ENCODE measurements at regions not wholly inside any gene's neighbourhood (a gene's known extent, or its start where the extent isn't known, plus 50 kb on each side); places are given as distances from the start of the nearest gene placed in this dataset.
"Not testable (repeated sequence)": the region's sequence is repeated elsewhere in the genome, so short reads cannot be mapped to it uniquely, and the experiment has no call there.

DNA sequence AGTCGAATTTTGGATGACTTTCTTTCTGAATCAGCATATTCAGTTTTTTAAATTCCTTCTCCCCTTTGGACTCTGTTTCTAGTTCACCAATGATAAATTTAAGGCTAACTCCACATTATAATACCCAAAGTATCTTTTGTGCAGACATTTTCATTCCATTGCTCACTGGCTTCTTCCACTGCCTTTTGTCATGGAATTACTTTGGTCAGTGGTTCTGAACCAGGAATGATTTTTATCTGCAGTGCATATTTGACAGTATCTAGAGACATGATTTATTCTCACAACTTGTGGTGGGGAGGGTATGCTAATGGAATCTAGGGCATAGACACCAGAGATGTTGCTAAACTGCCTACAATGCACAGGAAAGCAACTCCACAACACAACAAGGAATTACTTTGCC is 234.4 kb upstream of the PRKD1 start:
- DNase-seq = no peak

DNA sequence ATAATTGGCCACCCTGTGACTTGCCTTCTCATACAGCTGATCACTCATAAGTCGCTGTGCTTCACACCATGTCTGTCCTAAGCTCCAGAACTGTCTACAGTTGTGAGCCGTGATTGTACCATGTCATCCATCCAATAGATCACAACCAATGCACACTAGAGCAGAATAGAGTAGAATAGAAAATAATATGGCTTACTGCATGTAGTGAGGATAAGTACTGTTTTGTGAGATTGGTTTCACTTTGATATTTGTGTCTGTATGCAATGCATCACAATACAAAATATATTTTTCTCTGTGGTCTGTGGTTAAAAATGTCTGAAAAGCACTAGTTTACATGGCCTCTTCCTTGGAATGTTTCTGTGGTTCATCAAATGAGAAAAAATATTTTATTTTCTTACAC is 237.6 kb upstream of the PRKD1 start:
- DNase-seq = no peak

DNA sequence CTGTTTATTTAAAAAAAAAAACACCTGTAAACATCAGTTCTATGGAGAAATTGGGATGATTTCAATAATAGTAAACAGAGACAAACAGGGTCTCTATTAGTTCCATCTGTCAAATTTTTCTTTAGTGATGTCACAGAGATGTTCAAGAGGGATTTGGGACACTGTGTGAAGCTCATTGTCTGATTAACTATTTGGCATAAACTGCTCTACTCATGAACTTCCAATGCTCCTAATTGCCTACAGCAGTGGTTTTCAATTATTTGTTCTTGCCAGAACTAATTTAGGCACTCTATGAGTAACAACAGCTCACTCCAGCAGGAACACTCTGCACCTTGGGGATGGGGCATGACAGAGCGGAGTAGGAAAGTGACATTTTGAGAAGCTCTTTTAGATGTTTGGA is 250.1 kb upstream of the PRKD1 start:
- DNase-seq = no peak

DNA sequence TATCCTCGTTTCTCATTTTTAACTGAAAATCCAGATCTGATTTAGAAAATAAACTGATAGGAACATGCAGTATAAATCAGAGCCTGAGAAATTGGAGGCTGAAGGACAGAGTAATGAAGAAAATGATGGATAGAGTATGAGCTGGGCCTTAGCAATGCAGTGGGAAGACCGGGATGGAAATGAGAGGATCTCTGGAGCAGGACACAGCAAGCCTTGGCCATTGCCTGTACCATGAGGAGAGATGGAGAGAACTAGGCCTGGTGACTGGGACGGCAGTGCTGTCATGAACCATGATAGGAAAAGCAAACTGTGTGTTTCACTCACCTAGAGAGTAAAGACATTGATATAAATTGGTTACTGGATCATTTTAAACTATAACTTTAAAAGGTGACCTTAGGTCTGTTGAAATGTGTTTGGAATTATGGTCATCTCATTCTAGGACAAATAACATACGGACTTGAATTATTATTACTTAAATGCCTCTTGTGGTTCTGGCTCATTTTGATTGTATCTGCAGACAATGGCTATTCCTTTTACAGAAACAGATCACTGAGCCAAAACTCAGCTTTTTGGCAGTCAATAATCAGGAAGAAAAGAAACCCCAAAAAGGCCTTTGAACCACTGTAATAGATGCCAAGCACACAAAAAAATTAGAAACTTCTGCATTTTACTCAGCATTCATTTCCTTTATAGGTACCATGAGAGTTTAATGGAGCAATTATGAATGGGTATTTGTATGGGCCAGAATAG is 251.9 kb upstream of the PRKD1 start:
- no peak for DNase-seq

DNA sequence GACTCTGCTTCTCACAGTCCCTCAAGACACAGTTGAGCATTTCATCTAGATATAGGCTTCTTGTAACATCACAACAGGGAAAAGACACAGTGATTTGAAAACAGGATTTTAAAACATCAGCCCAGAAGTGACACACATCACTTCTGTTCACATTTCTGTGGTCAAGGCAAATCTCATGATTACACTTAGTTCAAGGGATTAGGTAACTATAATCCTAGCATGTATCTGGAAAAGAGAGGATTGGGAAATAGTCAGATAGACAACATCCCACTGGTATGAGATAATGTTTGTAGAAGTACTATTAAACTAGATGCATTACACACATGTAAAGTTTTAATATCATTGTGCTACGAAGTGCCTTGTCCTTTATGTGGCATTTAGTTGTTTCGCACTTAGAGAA is 252.6 kb upstream of the PRKD1 start:
- DNase-seq = no peak

DNA sequence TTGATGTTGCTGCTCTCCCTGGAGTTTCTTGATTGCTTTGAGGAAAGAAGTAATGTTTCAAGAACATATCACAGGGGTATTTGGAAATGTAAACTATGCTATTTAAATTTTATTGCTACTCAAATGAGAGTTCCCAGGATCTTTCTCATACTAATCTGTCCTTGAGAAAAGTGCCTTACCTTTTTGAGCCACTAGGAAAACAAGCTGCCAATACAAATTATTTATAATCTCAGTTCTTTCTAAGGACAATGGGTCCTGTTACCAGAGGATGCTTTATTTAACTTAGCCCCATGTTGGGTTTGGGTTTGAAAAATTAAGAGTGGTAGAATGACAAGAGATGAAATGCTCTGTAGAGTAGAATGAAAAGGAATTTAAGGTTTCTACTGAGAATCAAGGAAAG is 258.2 kb upstream of the PRKD1 start:
- no peak for DNase-seq

DNA sequence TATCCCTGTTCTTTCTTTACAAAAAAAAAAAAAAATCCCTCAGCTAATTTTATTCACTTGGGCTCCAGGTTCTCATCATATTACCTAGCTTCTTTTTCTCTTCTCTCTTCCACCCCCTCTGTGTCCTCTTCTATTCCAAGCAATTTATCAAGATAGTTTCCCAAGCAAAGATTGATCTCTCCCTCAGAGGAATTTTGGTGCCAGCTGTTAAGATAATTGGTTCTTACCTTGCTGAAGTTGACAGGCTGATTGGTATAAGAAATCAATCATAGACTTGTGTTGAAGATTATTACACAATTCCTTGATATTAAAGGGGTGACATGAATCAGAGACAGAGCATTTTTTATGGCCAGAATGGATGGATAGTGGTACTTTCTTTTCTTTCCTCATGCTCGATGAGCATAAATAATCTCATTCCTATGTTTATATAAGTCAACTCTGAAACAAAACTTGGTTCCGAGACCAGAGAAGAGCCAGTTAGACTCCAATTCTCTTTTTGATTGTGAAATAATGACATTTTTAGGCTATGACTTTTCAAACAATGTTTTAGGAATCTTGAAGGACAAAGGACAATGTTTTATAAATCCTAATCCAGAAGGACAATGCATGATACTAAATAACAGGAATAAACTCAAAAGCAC is 264.1 kb upstream of the PRKD1 start:
- no peak for DNase-seq

DNA sequence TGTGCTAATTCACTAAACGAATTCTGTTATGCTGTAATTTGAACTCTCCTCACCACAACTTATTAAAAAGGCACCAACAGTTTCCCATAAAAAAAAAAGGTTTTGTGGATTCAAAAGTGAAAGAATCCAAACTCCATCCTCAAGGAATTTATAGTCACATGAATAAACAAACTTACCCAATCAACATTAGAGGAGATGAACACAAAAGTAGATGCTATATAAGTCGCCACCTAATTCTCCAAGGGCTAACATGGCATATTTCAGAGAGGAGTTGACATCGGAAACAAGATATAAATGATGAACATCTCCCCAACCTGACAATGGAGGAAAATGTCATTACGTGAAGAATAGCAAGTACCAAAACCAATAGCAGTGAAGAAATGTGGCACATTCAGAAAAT is 265.5 kb upstream of the PRKD1 start:
- DNase-seq = no peak

DNA sequence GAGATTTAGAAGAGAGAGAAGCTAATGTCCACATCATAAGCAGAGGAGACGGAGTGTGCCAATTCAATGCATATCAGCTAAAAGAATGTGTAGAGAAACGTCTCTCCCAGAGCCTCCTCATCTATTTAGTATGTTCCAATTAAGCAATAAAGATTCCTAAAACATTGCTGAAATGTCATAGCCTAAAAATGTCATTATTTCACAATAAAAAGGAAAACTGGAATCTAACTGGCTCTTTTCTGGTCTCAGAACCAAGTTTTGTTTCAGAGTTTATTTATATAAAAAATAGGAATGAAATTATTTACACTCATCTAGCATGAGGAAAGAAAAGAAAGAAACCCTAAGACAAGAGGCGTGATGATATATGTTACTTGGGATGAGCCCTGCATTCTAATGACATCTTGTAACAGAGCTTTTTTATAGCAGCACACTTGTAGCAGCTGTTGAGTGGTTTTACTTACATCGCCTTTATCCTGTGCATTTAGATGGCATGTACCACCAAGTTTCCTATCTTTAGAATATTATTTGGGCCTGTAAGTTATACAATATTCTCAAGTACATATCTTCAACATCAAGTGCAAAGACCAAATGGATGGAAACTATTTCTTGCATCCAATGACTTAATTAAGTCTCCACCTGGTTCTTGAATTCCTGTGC is 266.3 kb upstream of the PRKD1 start:
- DNase-seq = no peak

DNA sequence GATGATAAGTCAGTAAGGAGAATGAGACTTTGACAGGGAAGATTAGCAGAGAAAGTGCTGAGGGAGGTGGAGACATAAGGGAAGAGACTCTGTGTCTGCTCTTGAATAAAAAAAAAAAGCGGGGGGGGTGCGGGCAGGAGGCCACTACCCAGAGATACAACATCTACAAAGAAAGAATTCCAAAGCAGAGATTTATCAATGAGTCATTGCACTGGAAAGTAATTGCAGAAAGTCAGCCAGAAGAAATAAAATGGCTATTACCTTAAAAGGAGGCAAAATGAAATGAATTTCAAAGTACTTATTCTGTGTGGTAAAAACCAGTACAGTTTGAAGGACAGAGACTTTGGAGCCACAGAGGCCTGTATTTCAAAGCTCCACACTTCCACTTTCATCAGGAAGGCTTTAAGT is 267.1 kb upstream of the PRKD1 start:
- no peak for DNase-seq

DNA sequence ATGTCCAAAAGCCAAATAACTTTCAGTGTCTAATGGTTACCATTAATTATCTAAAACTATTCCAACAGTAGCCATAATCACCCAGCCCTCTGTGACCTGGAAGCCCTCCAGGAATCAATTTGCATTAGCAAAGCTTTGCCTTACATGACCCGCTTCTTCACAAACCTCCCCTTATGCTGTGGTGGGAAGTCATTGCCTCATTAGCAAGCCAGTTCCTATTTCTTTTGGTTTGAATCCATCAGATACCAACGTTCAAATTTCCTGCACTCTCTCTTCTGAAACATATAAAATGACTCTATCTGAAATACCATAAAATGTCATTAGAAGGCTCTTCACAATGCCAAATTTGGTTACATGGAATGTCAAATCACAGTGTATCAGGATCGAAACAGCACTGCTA is 268.3 kb upstream of the PRKD1 start:
- no peak for DNase-seq

DNA sequence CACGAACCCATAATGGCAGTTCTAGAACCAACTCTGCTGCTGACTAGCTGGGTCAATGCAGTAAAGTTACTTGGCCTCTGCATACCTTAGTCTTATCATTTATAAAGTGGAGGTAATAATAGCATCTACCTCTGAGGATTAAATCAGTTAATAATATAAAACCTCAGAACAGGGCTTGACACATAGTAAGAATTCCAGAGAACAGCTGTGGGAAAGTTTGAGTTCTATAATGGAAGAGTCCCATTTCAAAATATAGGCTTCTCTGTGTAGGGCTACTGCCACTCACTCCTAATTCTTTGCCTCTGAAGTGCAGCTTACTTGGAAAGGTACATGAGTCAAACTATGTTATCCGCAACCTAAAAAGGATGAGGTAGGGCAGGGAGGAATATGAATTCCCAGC is 269.2 kb upstream of the PRKD1 start:
- DNase-seq = no peak

DNA sequence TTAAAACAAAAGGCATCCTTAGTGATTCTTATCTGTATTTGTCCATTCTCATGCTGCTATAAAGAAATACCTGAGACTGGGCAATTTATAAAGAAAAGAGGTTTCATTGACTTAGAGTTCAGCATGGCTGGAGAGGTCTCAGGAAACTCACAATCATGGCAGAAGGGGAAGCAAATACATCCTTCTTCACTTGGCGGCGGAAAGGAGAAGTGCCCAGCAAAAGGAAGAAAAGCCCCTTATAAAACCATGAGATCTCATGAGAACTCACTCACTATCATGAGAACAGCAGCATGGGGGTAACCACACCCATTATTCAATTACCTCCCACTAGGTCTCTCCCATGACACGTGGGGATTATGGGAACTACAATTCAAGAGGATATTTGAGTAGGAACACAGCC is 271.1 kb upstream of the PRKD1 start:
- DNase-seq = not testable (repeated sequence)

DNA sequence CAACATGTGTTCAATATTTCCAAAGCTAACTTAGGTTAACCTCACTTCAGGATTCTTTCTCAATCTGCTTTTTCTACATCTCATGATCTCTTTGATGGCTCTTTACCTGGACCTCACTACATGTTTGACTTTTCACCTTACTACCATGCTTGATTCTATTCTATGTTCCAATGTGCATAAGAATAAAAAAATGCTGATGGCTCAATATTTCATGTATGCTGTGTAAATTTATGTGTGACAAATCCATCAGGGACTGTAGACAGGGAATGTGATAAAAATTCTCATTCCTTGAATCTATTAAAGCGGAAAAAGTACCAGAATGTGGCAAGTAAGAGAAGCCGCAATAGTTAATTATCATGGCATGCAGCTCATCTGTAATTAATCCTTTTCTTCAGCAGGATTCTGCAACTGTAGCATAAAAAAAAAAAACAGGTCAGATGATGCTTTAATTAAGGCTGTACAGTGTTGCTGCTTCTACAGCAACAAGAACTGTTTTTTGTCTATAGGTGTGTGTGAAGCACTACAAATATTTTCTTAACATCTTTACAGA is 276.9 kb upstream of the PRKD1 start:
- DNase-seq = no peak

DNA sequence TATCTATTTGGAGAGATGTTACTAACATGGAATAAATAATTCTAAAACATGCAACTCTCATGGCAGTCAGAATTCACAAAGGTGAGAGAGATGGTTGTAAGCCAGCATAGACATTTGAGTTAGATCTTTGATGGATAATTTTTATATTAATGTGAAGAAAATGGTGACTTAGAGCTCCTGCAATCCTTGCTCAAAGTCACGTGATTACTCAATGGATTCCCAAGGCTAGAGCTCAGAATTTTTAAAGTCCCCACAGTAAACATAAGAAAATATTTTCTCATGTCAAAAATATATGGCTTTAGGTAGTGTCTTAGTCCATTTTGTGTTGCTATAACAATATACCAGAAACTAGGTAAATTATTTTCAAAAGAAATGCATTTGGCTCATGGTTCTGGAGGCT is 281.5 kb upstream of the PRKD1 start:
- DNase-seq = no peak

DNA sequence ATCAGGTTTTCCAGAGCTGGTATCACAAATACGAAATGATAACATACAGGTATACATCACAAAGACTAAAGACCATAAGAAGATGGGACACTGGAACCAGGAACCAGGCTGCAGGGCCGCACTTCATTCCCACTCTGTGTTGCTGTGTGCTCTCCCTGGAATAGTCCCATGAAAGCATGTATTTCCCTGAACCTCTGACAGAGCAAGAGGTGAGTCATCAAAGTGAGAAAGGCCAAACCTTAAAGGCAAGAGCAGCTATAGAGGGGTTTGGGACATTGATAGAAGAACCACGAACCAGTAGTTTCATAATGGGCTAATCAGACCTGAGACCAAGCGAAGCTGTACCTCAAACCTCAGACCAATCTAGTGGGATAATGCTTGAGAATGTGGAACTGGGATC is 283.0 kb upstream of the PRKD1 start:
- no peak for DNase-seq

DNA sequence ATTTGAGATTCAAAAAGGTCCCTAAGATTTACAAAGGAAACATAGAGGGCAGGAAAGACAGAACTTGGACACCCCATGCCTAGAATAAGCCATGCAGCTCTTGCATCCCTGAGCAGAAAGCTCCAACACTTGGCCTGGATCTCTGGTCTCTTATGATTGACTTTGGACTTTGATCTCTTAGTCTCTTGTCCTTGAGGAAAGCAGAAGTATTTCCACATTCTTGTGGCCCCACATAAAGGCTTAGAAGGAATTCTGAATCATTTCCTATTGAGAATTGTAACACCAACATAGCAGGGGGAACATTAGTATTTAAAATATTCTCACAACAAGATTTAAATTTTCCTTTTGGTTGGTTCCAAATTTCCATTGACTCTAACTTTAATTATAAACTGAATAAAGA is 283.7 kb upstream of the PRKD1 start:
- no peak for DNase-seq

DNA sequence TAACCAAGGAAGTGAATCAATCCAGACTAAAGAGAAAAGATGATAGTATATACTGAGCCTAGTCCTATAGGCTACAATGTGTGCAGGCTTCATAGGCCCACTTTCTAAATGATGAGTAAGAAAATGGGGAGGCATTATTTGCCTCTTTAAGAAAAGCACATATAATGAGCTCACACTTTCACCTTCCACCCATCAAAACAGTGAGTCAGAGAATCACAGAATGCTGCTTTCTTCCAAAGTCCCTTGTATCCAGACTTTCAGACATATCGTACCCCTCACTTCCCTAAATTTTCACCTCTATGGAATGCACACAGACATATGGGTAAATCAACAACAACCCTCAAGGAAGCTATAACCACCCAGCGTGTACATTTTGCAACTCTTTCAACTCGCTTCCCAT is 286.4 kb upstream of the PRKD1 start:
- no peak for DNase-seq

DNA sequence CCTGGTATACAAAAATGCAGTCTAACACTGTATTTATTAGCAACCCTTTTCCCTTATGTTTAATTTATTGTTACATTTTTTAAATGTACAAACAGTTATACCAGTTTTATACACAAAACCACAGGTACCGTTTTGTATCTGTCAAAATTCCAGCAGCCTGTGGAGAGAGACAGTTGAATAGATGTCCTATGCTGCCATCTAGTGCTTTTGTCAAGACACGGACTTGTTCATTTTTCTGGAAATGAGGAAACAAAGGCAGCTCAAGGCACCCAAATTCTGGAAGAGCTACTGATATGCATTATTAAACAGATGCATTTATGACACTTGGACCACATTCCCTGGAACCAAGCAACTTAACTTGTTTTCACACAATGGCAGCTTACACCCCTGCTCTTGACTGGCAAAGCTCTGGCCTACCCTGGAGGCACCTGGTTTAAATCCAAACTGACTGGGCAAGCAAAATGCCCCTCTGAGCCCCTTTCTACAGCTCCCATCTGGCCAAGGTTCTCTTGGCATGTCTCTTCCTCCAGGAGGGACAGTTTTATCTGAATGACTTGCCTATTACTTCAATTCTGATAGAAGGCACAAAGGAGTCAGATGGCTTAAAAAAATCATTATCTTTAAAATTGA is 286.9 kb upstream of the PRKD1 start:
- no peak for DNase-seq

DNA sequence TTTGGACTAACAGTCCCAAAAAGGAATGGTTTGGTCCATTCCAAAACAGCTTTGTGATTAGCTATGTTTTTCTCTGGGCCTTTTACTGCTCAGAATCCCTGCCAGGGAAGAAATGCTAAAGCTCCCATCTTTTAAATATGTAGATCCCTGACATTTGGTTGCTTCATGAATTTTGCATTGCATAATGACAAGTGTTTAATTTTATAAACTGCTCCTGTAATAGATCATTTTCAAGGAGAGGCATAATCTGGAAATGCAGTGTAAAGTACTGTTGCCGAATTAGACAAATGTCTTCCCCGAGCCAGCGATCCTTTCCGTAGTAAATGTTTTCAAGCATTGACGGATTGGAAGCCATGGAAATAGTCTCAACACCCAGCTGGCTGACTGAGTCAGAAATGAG is 291.3 kb upstream of the PRKD1 start:
- DNase-seq = no peak

DNA sequence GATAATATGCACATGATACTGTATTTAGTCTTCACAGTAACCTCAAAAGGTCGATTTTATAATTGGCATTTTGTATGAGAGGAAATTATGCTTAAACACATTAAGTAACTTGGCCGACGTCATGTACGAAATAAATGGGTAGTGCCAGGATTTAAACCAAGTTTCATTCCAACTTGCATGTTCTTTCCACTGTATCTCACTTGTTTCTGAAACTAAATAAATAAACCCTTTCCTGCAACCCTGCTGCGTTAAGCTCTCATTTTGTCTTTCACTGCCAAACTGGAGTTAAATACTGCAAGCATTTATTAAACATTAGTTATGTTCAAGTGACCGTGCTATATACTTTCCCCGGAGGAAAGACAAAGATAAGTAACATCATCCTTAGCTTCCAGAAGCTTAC is 293.9 kb upstream of the PRKD1 start:
- DNase-seq = no peak

DNA sequence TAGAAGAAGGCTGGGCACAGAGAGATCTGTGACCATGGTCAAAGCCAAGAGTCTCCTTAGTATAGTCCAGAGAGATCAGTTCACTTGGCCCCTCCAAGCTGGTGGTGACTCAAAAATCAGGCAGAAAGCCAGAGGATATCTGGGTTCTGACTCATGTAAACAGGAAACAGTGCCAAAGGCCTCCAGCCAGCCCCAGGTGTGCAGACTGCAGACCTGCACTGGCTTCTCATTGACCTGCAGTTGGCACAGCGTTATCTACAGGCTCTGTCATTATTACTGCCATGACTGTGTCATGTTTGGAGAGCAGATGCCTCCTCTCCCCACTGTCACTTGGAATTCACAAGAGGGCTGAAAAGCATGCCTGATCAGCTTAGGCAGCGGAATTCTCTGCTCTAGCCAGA is 295.7 kb upstream of the PRKD1 start:
- no peak for DNase-seq

DNA sequence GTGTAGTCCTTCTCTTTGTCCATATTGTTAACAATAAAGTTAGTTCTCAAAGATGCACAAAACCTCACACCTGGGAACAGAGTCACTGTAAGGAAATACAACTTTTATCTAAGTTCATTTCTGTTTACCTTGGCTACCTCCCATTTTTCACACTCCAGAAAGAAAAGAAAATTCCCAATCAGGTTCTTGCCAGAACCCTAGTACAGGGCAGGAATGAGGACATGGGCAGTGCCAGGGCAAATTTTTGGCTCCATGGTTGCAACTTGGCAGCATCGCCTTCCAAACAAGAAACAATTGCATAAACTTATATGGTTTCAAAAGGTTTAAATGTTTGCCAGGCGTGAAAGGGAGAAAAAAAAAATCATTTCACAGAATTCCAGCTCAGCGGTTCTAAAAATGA is 296.3 kb upstream of the PRKD1 start:
- no peak for DNase-seq

DNA sequence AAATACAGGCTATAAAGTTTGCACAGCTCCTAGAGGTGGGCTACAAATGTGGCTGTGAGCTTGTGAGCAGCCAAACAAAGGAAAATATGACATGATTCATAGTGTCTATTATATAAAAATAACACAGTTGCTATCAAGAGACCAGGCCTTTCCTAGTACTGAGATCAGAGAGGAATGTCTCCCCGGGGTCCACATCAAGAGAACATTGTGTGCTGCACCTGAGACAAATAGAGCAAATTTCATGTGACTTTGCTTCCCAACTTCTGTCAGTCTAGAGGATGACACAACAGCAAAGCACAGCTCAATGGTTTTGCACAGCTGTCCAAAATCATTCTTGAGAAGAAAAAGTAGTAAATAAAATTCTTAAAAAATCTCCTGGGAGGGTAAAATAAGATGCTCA is 297.5 kb upstream of the PRKD1 start:
- no peak for DNase-seq

Measured in CD4-positive, alpha-beta T cell treated with Interleukin-21 for 1 hour (primary cell).